Activated T-cell treated with anti-CD3 and anti-CD28 coated beads for 24 hours (primary cell): ENCODE measurements at regions not wholly inside any gene's neighbourhood (a gene's known extent, or its start where the extent isn't known, plus 50 kb on each side); places are given as distances from the start of the nearest gene placed in this dataset.
A peak's percentile ranks its signal among the peaks of the same experiment; 100 is the strongest.
"Not testable (repeated sequence)": the region's sequence is repeated elsewhere in the genome, so short reads cannot be mapped to it uniquely, and the experiment has no call there.

Experiments
- DNase-seq: peaks from one replicate; pipeline ENCODE4 v3.0.0-alpha.2; 2020; ENCODE audit warnings: low read depth

DNA sequence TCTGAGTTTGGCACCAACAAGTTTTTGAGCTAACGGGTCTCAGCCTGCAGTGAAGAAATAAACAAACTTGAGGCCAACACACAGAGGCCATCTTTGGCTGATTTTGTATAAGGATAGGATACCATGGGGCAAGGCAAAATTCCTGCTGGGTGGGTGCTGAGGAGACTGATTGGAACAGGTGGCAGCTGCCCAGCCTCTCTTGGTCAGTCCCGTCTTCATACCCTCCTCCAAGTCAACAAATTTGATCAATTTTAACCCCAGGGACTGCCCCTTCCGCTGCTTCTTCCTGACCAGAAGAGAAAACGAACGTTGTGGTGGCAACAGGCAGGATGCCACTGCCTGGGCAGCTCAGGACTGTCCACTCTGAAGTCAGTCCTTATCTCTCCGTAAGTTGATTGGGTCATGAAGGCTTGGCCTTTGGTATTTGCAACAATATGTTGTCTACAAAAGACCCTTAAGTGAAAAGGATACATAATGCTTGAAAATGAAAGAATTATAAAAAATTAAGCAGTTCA, 139.3 kb downstream of the SPP2 start:
- DNase-seq, result no peak

DNA sequence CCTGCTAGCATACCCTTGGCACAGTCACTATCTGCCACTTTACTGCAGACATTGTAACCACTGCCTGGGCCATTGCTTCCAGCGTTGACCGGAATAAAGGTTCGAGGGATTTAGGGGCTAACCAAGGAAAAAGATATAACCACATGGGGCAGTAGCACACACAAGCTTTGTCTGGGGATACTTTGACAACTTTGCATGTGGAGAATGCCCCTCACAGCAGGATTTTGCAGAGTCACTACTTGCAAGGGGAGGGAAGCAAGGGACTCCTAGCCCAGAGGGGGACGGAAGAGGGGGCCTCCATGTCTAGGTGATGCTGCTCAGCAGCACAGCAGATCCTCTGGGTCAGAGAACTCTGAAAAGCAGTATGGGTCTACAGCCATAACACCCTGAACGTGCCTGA, 138.7 kb downstream of the SPP2 start:
- no peak for DNase-seq

DNA sequence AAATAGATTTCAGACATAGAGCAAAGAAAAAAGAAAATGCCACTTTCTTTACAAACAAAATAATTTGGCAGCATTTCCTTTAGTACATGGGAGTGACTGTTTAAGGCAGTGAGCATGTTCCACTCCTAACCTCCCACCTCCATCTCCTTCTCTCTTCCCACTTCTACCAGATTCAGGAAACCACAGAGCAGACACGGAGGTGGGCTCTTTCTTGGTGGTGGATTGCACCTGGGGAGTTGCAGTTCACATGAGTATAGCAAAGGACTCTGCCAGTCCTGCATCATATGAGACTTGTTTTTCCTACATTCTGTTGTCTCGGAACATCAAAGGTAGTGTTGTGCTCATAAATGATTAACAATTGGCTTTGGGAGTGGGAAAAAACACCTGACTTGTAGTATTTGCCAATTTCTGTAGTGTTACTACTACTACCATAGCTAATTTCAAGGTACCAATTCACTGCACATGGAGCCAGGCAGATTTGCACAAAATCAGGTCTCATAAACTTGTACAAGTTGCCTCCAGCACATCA, 137.2 kb downstream of the SPP2 start:
- no peak for DNase-seq

DNA sequence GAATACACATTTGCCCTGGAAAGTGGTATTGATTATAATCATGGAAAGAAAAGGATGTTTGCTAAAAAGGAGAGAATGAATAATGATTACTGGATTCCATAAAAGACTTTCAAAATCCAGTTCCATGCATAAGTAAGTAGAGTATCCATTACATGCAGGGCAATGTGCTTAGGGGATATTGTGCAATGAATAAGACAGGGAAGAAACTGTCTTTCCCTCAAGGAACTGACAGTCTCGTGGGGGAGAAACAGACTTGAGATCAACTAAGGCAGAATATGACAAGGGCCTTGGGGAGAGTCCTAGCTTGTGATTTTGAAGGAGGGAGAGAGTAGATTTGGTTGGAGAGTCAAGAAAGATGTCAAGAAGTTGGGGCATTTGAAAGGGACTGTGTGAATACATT, 130.6 kb downstream of the SPP2 start:
- DNase-seq, result no peak

DNA sequence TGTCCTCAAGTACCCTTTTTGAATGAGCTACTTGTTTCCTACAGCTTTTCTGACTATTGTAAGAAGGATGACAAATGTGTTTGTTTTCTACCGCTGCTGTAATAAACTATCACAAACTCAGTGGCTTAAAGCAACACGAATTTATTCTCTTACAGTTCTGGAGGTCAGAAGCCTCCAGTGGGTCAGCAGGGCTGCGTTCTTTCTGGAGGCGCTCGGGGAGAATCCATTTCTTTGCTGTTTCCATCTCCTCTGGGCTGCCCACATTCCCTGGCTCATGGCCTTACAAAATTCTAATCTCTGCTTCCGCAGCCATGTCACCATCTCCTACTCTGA, 128.5 kb downstream of the SPP2 start:
- no peak for DNase-seq

DNA sequence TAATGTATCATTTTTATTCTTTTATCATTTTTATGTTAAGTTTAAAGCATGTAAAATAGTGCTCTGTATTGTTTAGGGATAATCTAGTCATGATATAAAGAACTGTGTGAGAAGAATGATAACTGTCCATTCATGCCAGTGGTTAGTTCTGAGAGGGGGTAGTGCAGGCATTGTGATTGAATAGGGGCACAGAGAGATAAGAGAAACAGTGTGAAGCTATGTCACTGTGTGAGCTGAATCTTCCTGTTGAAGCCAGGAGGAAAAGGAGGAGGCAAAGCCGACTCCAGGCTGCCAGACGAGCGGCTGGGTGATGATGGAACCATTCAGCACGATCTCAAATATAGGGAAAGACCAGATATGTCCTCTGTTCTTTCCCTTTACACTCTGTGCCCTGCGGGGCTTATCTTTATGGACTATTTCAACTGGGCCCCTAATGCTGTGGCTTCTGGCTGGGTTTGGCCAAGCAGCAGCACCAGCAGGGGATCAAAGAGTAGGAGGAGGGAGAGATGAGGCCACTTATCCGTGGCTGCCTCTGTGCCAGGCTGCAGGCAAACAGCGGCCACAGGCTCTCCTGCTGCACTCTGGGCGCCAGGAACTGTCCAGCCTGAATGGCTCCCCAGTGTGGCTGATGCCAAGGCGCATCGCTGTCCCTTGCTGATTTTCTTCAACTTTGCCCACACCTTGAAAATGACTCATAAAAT, 128.0 kb downstream of the SPP2 start:
- no peak for DNase-seq

DNA sequence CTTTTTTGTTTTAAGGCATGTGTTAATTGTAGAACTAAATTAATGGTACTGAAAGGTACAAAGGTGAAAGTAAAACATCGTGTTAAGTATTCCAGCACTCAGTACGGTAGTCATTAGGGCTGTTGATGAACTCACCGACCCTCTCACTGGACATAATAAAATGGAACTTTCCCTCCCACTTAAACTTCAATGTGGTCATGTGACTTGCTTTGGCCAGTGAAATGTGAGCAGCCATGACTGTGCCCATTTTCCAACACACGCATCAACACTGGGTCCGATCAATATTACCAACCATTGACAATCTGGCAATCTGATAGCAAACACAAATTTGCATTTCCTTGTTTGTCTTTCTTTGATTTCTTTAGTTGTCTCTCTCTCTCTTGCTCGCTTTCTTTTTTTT, 125.1 kb downstream of the SPP2 start:
- no peak for DNase-seq

DNA sequence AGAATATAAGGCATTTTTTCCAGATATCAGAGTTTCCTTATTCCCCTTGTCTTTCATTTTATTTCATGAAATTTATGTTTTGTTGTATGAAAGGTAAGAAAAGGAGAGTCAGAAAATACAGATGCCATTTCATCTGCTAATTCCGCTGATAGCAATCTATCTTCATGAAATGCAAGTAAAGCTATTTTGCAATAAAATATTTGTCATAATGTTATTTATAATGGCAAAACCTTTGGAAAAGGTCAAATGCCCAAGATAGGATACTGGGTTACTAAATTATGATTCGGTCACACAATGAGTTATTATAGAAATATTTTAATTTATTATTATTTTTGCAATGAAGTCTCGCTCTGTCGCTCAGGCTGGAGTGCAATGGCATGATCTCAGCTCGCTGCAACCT, 124.2 kb downstream of the SPP2 start:
- DNase-seq, result no peak

DNA sequence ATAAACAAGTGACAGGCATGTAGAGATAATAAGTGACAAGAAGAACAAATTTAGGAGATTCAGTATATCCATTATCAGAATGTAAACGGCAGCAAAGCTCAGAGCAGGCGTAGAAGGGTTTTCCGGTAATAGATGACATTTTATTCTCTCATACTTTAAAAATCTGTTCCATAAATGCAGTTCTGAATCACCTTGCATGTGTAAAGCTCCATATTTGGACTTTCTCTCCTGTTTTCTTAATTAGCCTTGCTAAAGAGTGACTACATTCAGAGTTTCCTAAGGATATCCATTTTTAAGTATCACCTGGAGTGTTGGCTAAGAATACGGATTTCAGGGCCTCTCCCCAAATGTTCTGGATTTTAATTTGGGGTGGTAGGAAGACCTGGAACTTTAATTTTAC, 122.0 kb downstream of the SPP2 start:
- DNase-seq, result no peak

DNA sequence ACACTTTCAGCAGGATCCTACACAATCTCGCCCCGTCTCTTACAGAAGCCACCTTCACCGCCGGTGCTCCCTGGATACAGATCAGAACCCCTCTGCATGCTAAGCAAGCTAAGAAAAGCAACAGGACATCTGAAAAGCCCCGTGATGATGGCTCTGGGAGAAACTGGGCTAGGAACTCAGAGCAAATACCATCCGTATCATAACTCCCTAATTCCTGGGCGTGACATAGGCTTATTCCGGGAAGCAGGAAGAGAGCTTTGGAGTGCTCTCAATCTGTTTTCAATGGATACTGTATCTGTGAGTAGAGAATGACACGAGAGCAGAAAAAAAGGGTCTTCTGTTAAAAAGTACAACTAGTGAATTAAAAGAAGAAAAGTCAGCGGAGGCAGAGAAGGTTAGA, 121.6 kb downstream of the SPP2 start:
- DNase-seq, result no peak

DNA sequence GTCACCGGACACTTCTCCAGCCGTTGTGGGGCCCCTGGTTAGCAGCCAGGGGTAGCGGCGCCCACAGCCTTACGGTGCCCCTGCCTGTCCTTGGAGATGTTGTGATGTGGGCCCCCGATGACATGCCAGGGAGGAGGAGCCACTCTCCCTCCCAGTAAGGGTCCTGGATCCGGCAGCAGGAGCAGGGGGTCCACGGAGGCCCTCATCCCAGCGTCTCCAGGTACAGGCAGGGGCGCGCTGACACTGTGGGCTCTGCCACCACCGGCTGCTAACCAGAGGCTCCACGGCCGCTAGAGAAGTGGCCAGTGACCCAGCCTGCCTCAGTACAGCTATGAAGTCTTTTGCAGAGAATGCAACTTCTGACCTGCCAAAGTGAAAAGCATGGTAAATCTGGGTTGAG, 121.2 kb downstream of the SPP2 start:
- DNase-seq, result no peak

DNA sequence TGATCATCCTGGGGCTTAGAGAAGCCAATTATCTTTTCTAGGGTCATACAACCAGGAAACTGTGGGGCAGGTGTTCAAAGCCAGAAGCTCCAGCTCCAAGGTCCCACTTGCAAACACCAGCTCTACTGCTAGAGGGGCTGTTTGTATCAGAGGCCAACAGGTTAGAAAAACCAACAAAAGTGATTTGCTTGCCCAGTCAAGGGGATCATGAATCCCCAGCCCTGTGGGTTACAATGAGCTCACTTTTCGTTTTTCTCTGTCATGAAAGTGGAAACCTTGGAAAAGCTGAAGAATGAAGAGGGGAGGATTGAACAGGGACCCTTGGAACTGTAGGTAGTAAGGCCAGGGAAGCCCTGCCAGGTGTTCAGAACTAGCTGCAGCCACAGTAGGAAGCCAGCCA, 119.2 kb downstream of the SPP2 start:
- DNase-seq, result no peak

DNA sequence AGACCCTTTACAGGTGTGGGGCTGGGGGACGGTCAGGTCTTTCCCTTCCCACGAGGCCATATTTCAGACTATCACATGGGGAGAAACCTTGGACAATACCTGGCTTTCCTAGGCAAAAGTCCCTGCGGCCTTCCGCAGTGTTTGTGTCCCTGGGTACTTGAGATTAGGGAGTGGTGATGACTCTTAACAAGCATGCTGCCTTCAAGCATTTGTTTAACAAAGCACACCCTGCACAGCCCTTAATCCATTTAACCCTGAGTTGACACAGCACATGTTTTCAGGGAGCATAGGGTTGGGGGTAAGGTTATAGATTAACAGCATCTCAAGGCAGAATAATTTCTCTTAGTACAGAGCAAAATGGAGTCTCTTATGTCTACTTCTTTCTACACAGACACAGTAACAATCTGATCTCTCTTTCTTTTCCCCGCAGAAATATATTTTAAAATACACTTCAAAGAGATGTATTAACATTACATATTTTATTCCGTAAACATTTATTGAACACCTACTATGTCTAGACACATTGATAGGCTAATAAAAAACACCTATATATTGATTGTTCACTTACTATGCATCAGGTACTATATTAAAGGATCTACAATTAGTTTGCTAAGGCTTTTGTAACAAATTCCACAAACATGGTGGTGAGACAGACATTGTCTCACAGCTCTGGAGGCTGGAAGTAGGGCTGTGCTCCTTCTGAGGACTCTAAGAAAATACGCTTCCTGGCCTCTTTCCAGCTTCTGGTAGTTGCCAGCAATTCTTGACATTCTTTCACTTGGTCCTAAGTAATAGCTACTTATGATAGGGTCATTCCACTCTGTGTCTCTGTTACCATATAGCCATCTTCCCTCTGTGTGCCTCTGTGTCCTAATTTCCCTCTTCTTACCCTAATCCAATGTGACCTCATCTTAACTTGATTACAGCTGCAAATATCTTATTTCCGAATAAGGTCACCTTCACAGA, 118.4 kb downstream of the SPP2 start:
- not testable (repeated sequence) for DNase-seq

DNA sequence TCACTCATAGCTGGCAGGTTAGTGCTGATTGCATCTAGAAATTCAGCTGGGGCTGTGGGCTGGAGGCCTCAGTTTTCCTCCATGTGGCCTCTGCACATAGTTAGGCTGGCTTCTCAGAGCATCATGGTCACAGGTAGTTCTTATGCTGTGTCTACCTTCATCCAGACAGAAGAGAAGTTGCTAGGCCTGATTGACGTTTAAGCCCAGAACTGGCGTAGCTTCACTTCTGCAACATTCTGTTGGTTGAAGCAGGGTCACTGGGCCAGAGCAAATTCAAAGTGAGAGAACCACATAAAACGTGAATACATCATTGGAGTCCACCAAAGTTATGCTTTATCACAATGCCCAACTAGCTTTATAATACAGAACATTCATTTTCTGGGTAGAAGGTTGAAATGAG, 116.0 kb downstream of the SPP2 start:
- DNase-seq, result no peak

DNA sequence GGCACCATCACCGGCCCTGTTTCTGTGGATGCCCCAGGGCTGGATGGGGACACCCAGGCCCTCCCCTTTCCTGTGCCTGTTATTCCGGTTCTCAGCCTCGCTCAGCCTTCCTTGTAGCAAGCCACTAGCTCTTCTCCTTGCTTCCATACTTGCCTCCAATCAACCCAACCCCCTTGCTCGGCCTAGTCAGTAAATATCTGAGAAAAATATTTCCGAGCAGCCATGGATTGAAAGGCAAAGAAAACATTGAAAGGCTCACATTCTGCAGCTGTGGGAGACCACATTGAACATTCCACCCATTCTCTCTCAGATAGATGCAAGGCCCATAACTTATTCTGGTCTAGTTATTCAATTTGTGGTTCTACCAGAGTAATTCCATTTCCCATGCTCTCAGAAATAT, 114.9 kb downstream of the SPP2 start:
- no peak for DNase-seq

DNA sequence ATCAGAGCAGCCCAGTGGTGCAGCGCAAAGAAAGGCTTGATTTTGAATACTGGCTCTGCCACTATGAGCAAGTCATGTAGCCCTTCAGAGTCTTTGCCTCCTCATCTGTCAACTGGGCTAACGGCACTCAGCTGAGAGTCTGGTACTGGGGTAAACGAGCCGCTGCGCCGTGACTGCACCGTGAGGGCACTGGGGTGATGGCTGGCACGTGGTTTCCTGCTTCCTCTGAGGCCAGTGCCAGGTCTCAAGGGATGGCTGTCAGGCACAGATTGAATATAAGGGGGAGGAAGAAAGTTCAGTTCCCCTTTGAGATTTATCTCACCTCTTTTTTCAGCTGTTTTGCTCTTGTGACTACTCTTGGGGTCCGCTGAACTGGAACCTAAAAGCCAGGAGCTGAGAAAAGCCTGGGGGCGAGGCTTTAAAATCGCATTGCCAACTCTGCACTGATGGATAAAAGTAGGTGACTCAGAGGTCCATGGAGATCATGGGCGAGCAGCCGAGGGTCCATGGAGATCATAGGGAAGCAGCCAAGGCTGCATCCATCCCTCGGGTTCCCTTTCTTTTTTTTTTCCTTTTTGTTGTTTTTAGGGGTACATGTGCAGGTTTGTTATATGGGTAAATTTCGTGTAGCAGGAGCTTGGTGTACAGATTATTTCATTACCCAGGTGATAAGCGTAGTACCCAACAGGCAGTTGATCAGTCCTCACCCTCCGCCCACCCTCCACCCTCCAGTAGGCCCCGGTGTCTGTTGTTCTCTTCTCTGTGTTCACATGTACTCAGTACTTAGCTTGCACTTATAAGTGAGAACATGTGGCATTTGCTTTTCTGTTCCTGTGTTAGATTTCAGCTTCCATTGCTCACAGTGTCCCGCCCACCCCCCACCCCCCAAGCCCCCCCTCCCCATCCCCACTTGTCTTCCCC, 114.3 kb downstream of the SPP2 start:
- peak; percentile 11 for DNase-seq

DNA sequence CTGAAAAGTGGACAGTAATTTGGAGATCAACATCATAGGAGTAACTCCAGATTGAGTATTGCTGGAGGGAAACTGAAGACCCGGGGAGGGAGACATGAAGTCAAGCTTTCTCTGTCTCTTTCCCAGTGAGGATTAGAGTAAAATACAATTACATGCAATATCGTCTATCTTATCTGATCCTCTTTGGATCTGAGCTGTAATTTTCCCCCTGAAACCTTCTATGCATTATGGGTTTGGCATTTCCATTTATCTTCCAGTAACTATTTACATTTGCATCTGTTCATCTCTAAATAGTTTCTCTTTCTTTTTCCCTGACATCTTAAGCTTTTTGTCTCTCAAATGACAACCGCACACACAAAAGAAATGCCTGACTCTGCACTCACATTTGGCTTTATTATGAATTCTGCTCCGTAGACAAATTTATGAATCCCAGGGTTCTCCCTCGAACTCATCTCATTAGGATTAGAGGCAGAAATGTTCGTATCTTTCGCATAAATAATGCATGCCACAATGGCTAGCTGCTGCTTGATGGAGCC, 113.1 kb downstream of the SPP2 start:
- no peak for DNase-seq

DNA sequence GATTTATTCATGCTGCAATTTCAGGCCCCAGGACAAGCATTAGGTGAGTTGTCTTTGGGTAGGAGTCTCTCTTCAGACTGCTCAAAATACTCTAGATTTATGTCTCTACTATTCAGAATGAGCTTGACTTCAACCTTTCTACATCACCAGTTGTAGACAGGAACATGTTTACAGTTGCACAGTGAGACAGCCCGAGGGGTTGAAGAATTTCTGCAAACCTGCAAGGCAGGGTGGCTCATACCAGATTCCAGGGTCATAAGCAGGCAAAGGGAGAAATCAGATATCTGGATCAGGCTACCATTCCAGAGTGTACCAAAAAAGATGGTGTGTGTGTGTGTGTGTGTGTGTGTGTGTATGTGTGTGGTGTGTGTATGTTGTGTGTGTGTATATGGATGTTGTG, 112.4 kb downstream of the SPP2 start:
- DNase-seq, result no peak

DNA sequence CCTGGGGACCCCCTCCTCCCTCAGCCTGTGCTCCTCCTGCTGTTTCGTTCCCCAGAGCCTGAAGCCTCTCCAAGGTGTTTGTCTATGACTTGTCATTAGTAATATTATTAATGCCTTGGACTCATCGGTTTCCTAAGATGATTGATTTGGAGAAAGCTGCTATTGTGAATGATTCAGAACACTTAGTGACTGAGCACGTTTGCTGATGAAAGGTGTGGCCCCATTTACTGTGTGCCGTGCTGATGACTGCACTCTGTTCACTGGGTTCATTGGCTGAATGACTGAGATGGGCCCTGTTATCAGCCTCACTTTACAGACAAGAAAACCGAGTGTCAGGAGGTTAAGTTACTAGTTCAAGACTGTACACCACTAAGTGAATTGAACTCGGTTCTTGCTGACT, 111.4 kb downstream of the SPP2 start:
- no peak for DNase-seq

DNA sequence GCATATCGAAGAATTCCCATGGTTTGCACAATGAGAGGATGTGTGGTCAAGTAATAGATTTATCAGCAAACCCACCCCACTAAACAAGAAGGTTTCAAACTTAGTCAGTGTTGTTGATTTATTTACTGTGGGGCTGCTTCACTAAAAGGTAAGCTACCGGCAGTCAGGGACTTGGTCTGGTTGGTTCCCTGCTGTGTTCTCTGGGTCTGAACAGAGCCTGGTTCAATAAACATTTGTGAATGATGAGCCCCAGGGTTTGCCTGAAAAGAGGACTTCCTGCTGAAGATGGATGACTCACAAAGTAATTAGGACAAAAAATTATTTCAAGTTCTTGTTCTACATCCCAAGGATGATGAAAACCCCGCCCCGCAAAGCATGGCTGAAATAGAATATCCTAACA, 108.3 kb downstream of the SPP2 start:
- no peak for DNase-seq

DNA sequence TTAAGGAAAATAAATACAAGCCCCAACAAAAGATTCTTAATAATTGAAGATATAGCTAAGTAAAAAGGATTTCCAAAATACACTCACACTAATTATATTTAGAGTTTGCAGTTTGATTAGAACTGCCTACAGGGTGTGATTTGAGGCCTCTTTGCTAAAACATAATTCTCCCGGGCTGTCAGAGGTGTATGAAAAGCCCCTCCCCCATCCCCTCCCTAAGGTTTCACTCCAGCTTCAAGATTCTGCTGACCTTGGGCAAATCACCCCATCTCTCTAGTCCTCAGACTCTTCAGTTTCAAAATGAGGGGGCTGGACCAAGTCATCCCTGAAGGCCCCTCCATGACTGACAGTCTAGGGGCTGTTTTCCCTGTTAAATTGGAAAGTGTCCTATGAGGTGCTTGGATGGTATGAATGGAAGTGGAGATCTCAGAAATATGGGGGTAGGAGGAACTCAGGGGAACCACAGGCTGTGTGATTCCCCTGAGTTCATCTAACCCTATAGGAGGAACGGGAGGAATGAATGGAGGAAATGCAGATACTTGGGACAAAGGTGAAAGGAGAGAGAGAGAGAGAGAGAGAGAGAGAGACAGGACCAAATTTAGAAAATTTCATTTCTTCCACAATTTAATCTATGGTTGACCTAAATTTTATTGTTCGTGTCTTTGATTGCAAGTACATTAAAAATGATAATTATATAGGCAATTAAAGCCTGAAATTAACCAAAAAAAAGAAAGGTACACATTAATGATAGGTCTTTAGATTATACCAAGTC, 107.5 kb downstream of the SPP2 start:
- DNase-seq, result no peak
